HK-2 (cell line): ENCODE measurements at regions not wholly inside any gene's neighbourhood (a gene's known extent, or its start where the extent isn't known, plus 50 kb on each side); places are given as distances from the start of the nearest gene placed in this dataset.

Source experiments
- DNase-seq: peaks from one replicate; pipeline ENCODE4 v3.0.0-alpha.2; 2018; ENCODE audit not compliant: unreplicated experiment

DNA sequence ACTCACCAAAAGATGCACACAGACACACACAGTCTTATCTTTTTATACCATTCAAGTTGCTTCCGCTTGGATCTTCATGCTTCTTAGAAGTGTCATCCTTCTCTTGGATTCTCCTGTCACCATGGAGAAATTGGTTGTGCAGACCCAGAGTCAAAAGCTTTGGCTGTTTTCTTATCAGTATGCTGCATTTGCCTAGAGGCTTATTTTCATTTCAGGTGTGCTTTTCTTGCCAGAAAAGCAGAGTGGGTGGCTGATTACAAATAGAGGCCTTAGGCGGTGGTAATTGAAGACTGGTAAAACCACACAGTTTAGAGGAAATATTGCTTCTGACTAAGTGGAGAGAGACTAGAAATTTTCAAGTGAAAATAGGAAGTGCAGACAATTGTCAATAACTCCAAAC lies 70.2 kb upstream of the TLE4 start:
- DNase-seq: no peak

- no peak for DNase-seq
Measured at GRCh38 chr9:79507801-79508200, 64.0 kb upstream of the TLE4 start.

GRCh38 chr9:79512251-79512650 lies 59.5 kb upstream of the TLE4 start:
- DNase-seq: no peak
